SK-N-SH (cell line): ENCODE measurements at regions not wholly inside any gene's neighbourhood (a gene's known extent, or its start where the extent isn't known, plus 50 kb on each side); places are given as distances from the start of the nearest gene placed in this dataset.

Experiments
- CTCF ChIA-PET: fragments of 300-600, 350-600 bp; formaldehyde crosslinking; extraction: SDS; loops from one replicate; lab custom pipeline; 2021; lab: Yijun Ruan, JAX
- POLR2A ChIA-PET: fragments of 350-600 bp; sonication (Branson Sonifier 250); formaldehyde crosslinking; extraction: SDS; loops from one replicate; lab custom pipeline; 2020; ENCODE audit warnings: antibody characterized with exemption, inconsistent platforms; lab: Yijun Ruan, JAX
- DNase-seq: peaks from one replicate; pipeline ENCODE4 v3.0.0; 2012
- H2AFZ ChIP-seq: fragments of 200-600 bp; sonication (generic); 2 replicates; pipeline ENCODE4 v1.8.1; 2016; ENCODE audit warnings: antibody characterized with exemption, mild to moderate bottlenecking, low read depth
- H3F3A ChIP-seq: fragments of 200-600 bp; sonication (generic); replicated peaks from 2 replicates; pipeline ENCODE3; 2016; ENCODE audit warnings: antibody characterized with exemption, mild to moderate bottlenecking; ENCODE audit not compliant: insufficient read depth
- H3K27ac ChIP-seq, 2 experiments: fragments of 200-500 bp in 1 of 2; fragments of 200-600 bp in 1 of 2; sonication (Bioruptor generic) in 1 of 2; sonication (generic), shearing (Covaris generic) in 1 of 2; 2 replicates each; pipeline versions ENCODE4 v1.5.1 to v1.6.1; 2014 to 2016; ENCODE audit warnings: low read depth in 2 of 2, inconsistent platforms in 1 of 2, low read length in 1 of 2, mild to moderate bottlenecking in 1 of 2, mixed read lengths in 1 of 2
- H3K27me3 ChIP-seq: fragments of 200-600 bp; sonication (generic), shearing (Covaris generic); 2 replicates; pipeline ENCODE4 v1.6.1; 2016; ENCODE audit warnings: mixed run types; ENCODE audit not compliant: insufficient read depth
- H3K36me3 ChIP-seq, 2 experiments: fragments of 200-500 bp in 1 of 2; fragments of 200-600 bp in 1 of 2; sonication (Bioruptor generic) in 1 of 2; sonication (generic) in 1 of 2; replicated peaks in 1 of 2; 2 replicates each; pipeline versions ENCODE3 to v1.5.1; 2014 to 2016; ENCODE audit warnings: low read length in 1 of 2, mild to moderate bottlenecking in 1 of 2; ENCODE audit not compliant: insufficient read depth in 2 of 2, control insufficient read depth in 1 of 2
- H3K4me1 ChIP-seq, 2 experiments: fragments of 200-500 bp in 1 of 2; fragments of 200-600 bp in 1 of 2; sonication (Bioruptor generic) in 1 of 2; sonication (generic), shearing (Covaris generic) in 1 of 2; 2 replicates each; pipeline versions ENCODE4 v1.5.1 to v1.6.1; 2014 to 2016; ENCODE audit warnings: low read depth in 1 of 2, low read length in 1 of 2, mixed run types in 1 of 2; ENCODE audit not compliant: insufficient read depth in 2 of 2, control insufficient read depth in 1 of 2
- H3K4me2 ChIP-seq: fragments of 200-600 bp; sonication (generic), shearing (Covaris generic); 2 replicates; pipeline ENCODE4 v1.6.1; 2017; ENCODE audit warnings: mixed run types
- H3K4me3 ChIP-seq, 2 experiments: fragments of 200-500 bp in 1 of 2; fragments of 200-600 bp in 1 of 2; sonication (Bioruptor generic) in 1 of 2; sonication (generic), shearing (Covaris generic) in 1 of 2; 2 replicates each; pipeline versions ENCODE4 v1.5.1 to v1.8.1; 2014 to 2016; ENCODE audit warnings: low read depth in 2 of 2, inconsistent platforms in 1 of 2, low read length in 1 of 2, mild to moderate bottlenecking in 1 of 2, mixed read lengths in 1 of 2, moderate library complexity in 1 of 2
- H3K79me2 ChIP-seq: fragments of 200-600 bp; sonication (generic); 2 replicates; pipeline ENCODE4 v1.8.1; 2017; ENCODE audit warnings: mild to moderate bottlenecking; ENCODE audit not compliant: insufficient read depth
- H3K9ac ChIP-seq: fragments of 200-600 bp; sonication (generic); 2 replicates; pipeline ENCODE4 v1.6.1; 2017; ENCODE audit warnings: mixed run types
- H3K9me2 ChIP-seq: fragments of 200-600 bp; sonication (generic); 2 replicates; pipeline ENCODE4 v1.6.1; 2017; ENCODE audit warnings: mixed run types
- H3K9me3 ChIP-seq: fragments of 200-600 bp; sonication (generic); 2 replicates; pipeline ENCODE4 v1.6.1; 2017; ENCODE audit warnings: mixed run types, mild to moderate bottlenecking, moderate library complexity
- H4K20me1 ChIP-seq: fragments of 200-600 bp; sonication (generic); 2 replicates; pipeline ENCODE4 v1.6.1; 2017; ENCODE audit warnings: mild to moderate bottlenecking, mixed run types; ENCODE audit not compliant: insufficient read depth
- EZH2phosphoT487 ChIP-seq: fragments of 200-600 bp; sonication (generic); IDR thresholded peaks from 2 replicates; pipeline ENCODE4 v1.6.1; 2017; ENCODE audit warnings: low read depth, mixed run types, mild to moderate bottlenecking, antibody characterized with exemption, moderate library complexity, borderline replicate concordance
- FOXM1 ChIP-seq: IDR thresholded peaks from 2 replicates; pipeline ENCODE4 v1.4.0; 2012; ENCODE audit warnings: low read depth, mild to moderate bottlenecking
- GABPA ChIP-seq: IDR thresholded peaks from 2 replicates; pipeline ENCODE4 v1.4.0; 2012; ENCODE audit warnings: low read depth, mild to moderate bottlenecking
- GATA2 ChIP-seq: sonication (generic); formaldehyde crosslinking; IDR thresholded peaks from 2 replicates; pipeline ENCODE4 v1.5.0; 2020; ENCODE audit warnings: mild to moderate bottlenecking, missing genetic modification reagents
- MXI1 ChIP-seq: IDR thresholded peaks from 2 replicates; pipeline ENCODE4 v1.6.1; 2012; ENCODE audit warnings: mild to moderate bottlenecking, low read depth, low read length, improper control_type of control experiment
- POLR2AphosphoS5 ChIP-seq: IDR thresholded peaks from 2 replicates; pipeline ENCODE4 v1.6.1; 2012; ENCODE audit warnings: low read depth, low read length
- TAF1 ChIP-seq: IDR thresholded peaks from 2 replicates; pipeline ENCODE4 v1.6.1; 2012; ENCODE audit warnings: low read depth, mild to moderate bottlenecking, low read length, moderate library complexity, borderline replicate concordance
- TCF12 ChIP-seq: IDR thresholded peaks from 2 replicates; pipeline ENCODE4 v1.4.0; 2012
- USF1 ChIP-seq: IDR thresholded peaks from 2 replicates; pipeline ENCODE4 v1.4.0; 2012; ENCODE audit warnings: low read depth, borderline replicate concordance
- USF2 ChIP-seq: fragments of 150-350 bp; IDR thresholded peaks from 2 replicates; pipeline ENCODE4 v1.6.1; 2017; ENCODE audit warnings: antibody characterized with exemption, low read length, low read depth, borderline replicate concordance
- WGBS: methylation state at CpG from one replicate; pipeline ENCODE4 v1.1.6; 2017; ENCODE audit warnings: low lambda C conversion rate; 5-methylcytosine and 5-hydroxymethylcytosine counted together

GRCh38 chr3:23734481-23734880 lies 71.3 kb upstream of the UBE2E1 start:
- no peaks in the 10 kb centered on the region for H3K9me2 ChIP-seq
- H3K9ac ChIP-seq = no peak overlapping the region
- no peak overlapping the region for H3K4me3 ChIP-seq
- no peak for DNase-seq
- H3K4me1 ChIP-seq = peaks cover 9 to 12% of the 10 kb centered on the region in 2 experiments
- ChIA-PET CTCF (interaction anchor here (1.2 to 1.9 kb wide), 2 partner anchors 18 to 100 kb away, joined by 5 to 6 read pairs; no protein-coding TSS in a partner anchor), POLR2A (no interaction called here)
- H3K79me2 ChIP-seq = no peaks in the 10 kb centered on the region
- H2AFZ ChIP-seq = no peak overlapping the region
- no peak overlapping the region for H3K27ac ChIP-seq
- 98% methylated on average over 3 of the region's 3 CpGs for WGBS
- no peaks in the 10 kb centered on the region for H3K36me3 ChIP-seq
- H3K27me3 ChIP-seq = no peaks in the 10 kb centered on the region
- H4K20me1 ChIP-seq = no peaks in the 10 kb centered on the region
- H3F3A ChIP-seq = peaks cover 10% of the 10 kb centered on the region
- no peak for TF ChIP-seq EZH2phosphoT487
- TF ChIP-seq POLR2AphosphoS5 = no peak
- no peak for TF ChIP-seq TAF1
- no peak for TF ChIP-seq USF2
- TF ChIP-seq MXI1 = no peak
- no peak overlapping the region for H3K4me2 ChIP-seq
- H3K9me3 ChIP-seq = no peaks in the 10 kb centered on the region

GRCh38 chr3:23735062-23735461 lies 70.7 kb upstream of the UBE2E1 start:
- Histone ChIP-seq H2AFZ (no peak overlapping the region), H3K4me2 (no peak overlapping the region), H3K9me2 (no peaks in the 10 kb centered on the region), H3K4me3 (no peak overlapping the region), H3K79me2 (no peaks in the 10 kb centered on the region), H3K27ac (peak overlapping the region in 1 of 2 experiments; percentile 72; a peak in 1 of 4 replicates), H4K20me1 (no peaks in the 10 kb centered on the region), H3K36me3 (no peaks in the 10 kb centered on the region), H3K4me1 (peaks cover 9 to 17% of the 10 kb centered on the region in 2 experiments), H3F3A (peaks cover 16% of the 10 kb centered on the region), H3K9ac (no peak overlapping the region), H3K9me3 (no peaks in the 10 kb centered on the region), H3K27me3 (no peaks in the 10 kb centered on the region)
- ChIA-PET POLR2A (interaction anchor here (0.6 to 1.0 kb wide), 2 partner anchors 44 to 181 kb away, joined by 3 to 5 read pairs; partner anchors contain the start of genes NKIRAS1 and RPL15), CTCF (interaction anchor here (0.7 to 2.0 kb wide), 5 partner anchors 17 to 154 kb away, joined by 3 to 6 read pairs (median 4); no protein-coding TSS in a partner anchor)
- no peak for TF ChIP-seq GABPA
- TF ChIP-seq GATA2 = no peak
- TF ChIP-seq TCF12 = no peak
- no peak for TF ChIP-seq FOXM1
- no peak for TF ChIP-seq TAF1
- TF ChIP-seq USF1 = no peak
- WGBS = 86% methylated on average over 3 of the region's 3 CpGs
- no peak for DNase-seq
